ENCODE measurements at regions not wholly inside any gene's neighbourhood (a gene's known extent, or its start where the extent isn't known, plus 50 kb on each side); places are given as distances from the start of the nearest gene placed in this dataset.

GRCh38 chr18:38353149-38353548, 787.6 kb upstream of the CELF4 start:
- TF ChIP-seq CTCF (conservative IDR thresholded peaks at IDR 0.05; ENCODE audit: low read depth, low read length) (no peak), EZH2 (IDR thresholded peaks at IDR 0.05; ENCODE audit: low read length, unreplicated experiment) (no peak)
